Peyer's patch (tissue), 4 donors: ENCODE measurements at regions not wholly inside any gene's neighbourhood (a gene's known extent, or its start where the extent isn't known, plus 50 kb on each side); places are given as distances from the start of the nearest gene placed in this dataset.

ENCODE experiments used
- CTCF ChIP-seq, 6 experiments: fragments of 450-650 bp in 4 of 6; fragments of 200-600 bp in 2 of 6; sonication (generic) in 1 of 6; IDR thresholded peaks; one replicate each; pipeline ENCODE4 v1.5.1; 2017 to 2019; ENCODE audit warnings: antibody characterized with exemption in 6 of 6, mild to moderate bottlenecking in 3 of 6, moderate library complexity in 1 of 6
- POLR2A ChIP-seq, 2 donors: fragments of 450-650 bp; IDR thresholded peaks; one replicate each; pipeline ENCODE4 v1.5.1; 2017; ENCODE audit warnings: antibody characterized with exemption in 2 of 2, mild to moderate bottlenecking in 2 of 2, moderate library complexity in 2 of 2

- no peak for TF ChIP-seq CTCF (IDR thresholded peaks at IDR 0.05)
- no peak for TF ChIP-seq POLR2A (IDR thresholded peaks at IDR 0.05)
These were observed 140.1 kb upstream of the NR3C1 start for GRCh38 chr5:143543358-143544255.
